Hematopoietic multipotent progenitor cell treated with erythropoietin and hydrocortisone succinate and interleukin-3 and kit ligand, for 8 days (in vitro differentiated cells): ENCODE measurements at regions not wholly inside any gene's neighbourhood (a gene's known extent, or its start where the extent isn't known, plus 50 kb on each side); places are given as distances from the start of the nearest gene placed in this dataset.

Source experiments
- DNase-seq: peaks from one replicate; pipeline ENCODE4 v3.0.0-alpha.2; 2015

- DNase-seq = no peak
Observed at GRCh38 chr9:99441829-99442228, 219.7 kb downstream of the SEC61B start.

- no peak for DNase-seq
Observed at GRCh38 chr9:99445371-99445891, 223.3 kb downstream of the SEC61B start.

- DNase-seq = no peak
Observed at GRCh38 chr9:99445920-99446319, 223.8 kb downstream of the SEC61B start.

- DNase-seq = no peak
Observed at GRCh38 chr9:99447951-99448350, 225.9 kb downstream of the SEC61B start.

- DNase-seq = no peak
Observed at GRCh38 chr9:99449726-99450125, 227.6 kb downstream of the SEC61B start.

- no peak for DNase-seq
Observed at GRCh38 chr9:99451112-99451606, 229.1 kb downstream of the SEC61B start.

GRCh38 chr9:99457406-99457805 lies 235.3 kb downstream of the SEC61B start:
- no peak for DNase-seq

- no peak for DNase-seq
Observed at GRCh38 chr9:99457981-99458380, 235.9 kb downstream of the SEC61B start.

- DNase-seq = no peak
Observed at GRCh38 chr9:99459919-99460318, 237.8 kb downstream of the SEC61B start.

- DNase-seq = no peak
Observed at GRCh38 chr9:99463131-99463530, 241.0 kb downstream of the SEC61B start.

GRCh38 chr9:99464568-99464967 lies 242.5 kb downstream of the SEC61B start:
- DNase-seq = no peak

GRCh38 chr9:99465231-99465907 lies 243.3 kb downstream of the SEC61B start:
- DNase-seq = no peak

- DNase-seq = no peak
Observed at GRCh38 chr9:99466104-99466503, 244.0 kb downstream of the SEC61B start.

GRCh38 chr9:99466781-99467180 lies 244.7 kb downstream of the SEC61B start:
- no peak for DNase-seq

- no peak for DNase-seq
Observed at GRCh38 chr9:99471033-99471432, 249.0 kb downstream of the SEC61B start.

GRCh38 chr9:99472240-99472915 lies 250.3 kb downstream of the SEC61B start:
- no peak for DNase-seq

- DNase-seq = no peak
Observed at GRCh38 chr9:99472916-99473245, 250.8 kb downstream of the SEC61B start.

- no peak for DNase-seq
Observed at GRCh38 chr9:99474186-99474585, 252.1 kb downstream of the SEC61B start.

GRCh38 chr9:99475401-99476065 lies 253.5 kb downstream of the SEC61B start:
- DNase-seq = no peak

GRCh38 chr9:99478469-99479027 lies 256.5 kb downstream of the SEC61B start:
- DNase-seq = no peak

- DNase-seq = no peak
Observed at GRCh38 chr9:99479929-99480328, 257.8 kb downstream of the SEC61B start.

GRCh38 chr9:99485459-99485858 lies 263.4 kb downstream of the SEC61B start:
- no peak for DNase-seq

- no peak for DNase-seq
Observed at GRCh38 chr9:99486684-99487083, 264.6 kb downstream of the SEC61B start.
